ENCODE measurements at regions not wholly inside any gene's neighbourhood (a gene's known extent, or its start where the extent isn't known, plus 50 kb on each side); places are given as distances from the start of the nearest gene placed in this dataset.
"Not testable (repeated sequence)": the region's sequence is repeated elsewhere in the genome, so short reads cannot be mapped to it uniquely, and the experiment has no call there.

- Mint-ChIP-seq H3K36me3 (no peaks in the 10 kb centered on the region), H3K27ac (no peak overlapping the region), H3K4me3 (no peak overlapping the region), H3K4me1 (no peaks in the 10 kb centered on the region), H3K27me3 (no peaks in the 10 kb centered on the region), H3K9me3 (no peaks in the 10 kb centered on the region)
- Histone ChIP-seq H3K4me1 (ENCODE audit: control insufficient read depth in 2 of 2, insufficient read depth in 2 of 2, low read length in 2 of 2) (no peaks in the 10 kb centered on the region), H3K27ac (ENCODE audit: low read depth, low read length) (no peak overlapping the region), H3K36me3 (ENCODE audit: control insufficient read depth in 2 of 3, insufficient read depth in 3 of 3, low read length in 3 of 3) (no peaks in the 10 kb centered on the region), H3K4me3 (ENCODE audit: low read length) (no peak overlapping the region), H3K9me3 (ENCODE audit: control insufficient read depth in 2 of 3, low read length in 3 of 3) (no peaks in the 10 kb centered on the region), H3K27me3 (ENCODE audit: control insufficient read depth in 2 of 2, insufficient read depth in 2 of 2, low read length in 2 of 2) (no peaks in the 10 kb centered on the region)
- ATAC-seq (no peak), DNase-seq (no peak)
- ChIA-PET CTCF (no interaction called here), POLR2A (no interaction called here)
- intact Hi-C loops (cut with micrococcal nuclease): no loop called here
Observed at GRCh38 chrX:44693255-44693654, 150.6 kb upstream of the DUSP21 start.

GRCh38 chrX:44690129-44690528, 147.5 kb upstream of the FUNDC1 start:
- ATAC-seq (no peak), DNase-seq (no peak)
- Histone ChIP-seq H3K4me1 (ENCODE audit: control insufficient read depth in 2 of 2, insufficient read depth in 2 of 2, low read length in 2 of 2) (no peaks in the 10 kb centered on the region), H3K9me3 (ENCODE audit: control insufficient read depth in 2 of 3, low read length in 3 of 3) (no peaks in the 10 kb centered on the region), H3K27ac (ENCODE audit: low read depth, low read length) (no peak overlapping the region), H3K4me3 (ENCODE audit: low read length) (no peak overlapping the region), H3K27me3 (ENCODE audit: control insufficient read depth in 2 of 2, insufficient read depth in 2 of 2, low read length in 2 of 2) (no peaks in the 10 kb centered on the region), H3K36me3 (ENCODE audit: control insufficient read depth in 2 of 3, insufficient read depth in 3 of 3, low read length in 3 of 3) (no peaks in the 10 kb centered on the region)
- intact Hi-C loops (cut with micrococcal nuclease): no loop called here
- Mint-ChIP-seq H3K27ac (no peak overlapping the region), H3K36me3 (no peaks in the 10 kb centered on the region), H3K4me3 (no peak overlapping the region), H3K27me3 (no peaks in the 10 kb centered on the region), H3K4me1 (no peaks in the 10 kb centered on the region), H3K9me3 (no peaks in the 10 kb centered on the region)
- POLR2A ChIA-PET: no interaction called here
- CTCF ChIA-PET: no interaction called here

GRCh38 chrX:44675362-44676024, 132.8 kb upstream of the FUNDC1 start:
- Histone ChIP-seq H3K27ac (ENCODE audit: low read depth, low read length) (no peak overlapping the region), H3K4me3 (ENCODE audit: low read length) (no peak overlapping the region), H3K36me3 (ENCODE audit: control insufficient read depth in 2 of 3, insufficient read depth in 3 of 3, low read length in 3 of 3) (no peaks in the 10 kb centered on the region), H3K9me3 (ENCODE audit: control insufficient read depth in 2 of 3, low read length in 3 of 3) (no peaks in the 10 kb centered on the region), H3K4me1 (ENCODE audit: control insufficient read depth in 2 of 2, insufficient read depth in 2 of 2, low read length in 2 of 2) (no peaks in the 10 kb centered on the region), H3K27me3 (ENCODE audit: control insufficient read depth in 2 of 2, insufficient read depth in 2 of 2, low read length in 2 of 2) (no peaks in the 10 kb centered on the region)
- no peaks in the 10 kb centered on the region for H3K27me3 Mint-ChIP-seq
- ChIA-PET POLR2A (no interaction called here), CTCF (no interaction called here)
- no peak for ATAC-seq
- intact Hi-C loops (cut with micrococcal nuclease): no loop called here
- no peak overlapping the region for H3K4me3 Mint-ChIP-seq
- no peaks in the 10 kb centered on the region for H3K36me3 Mint-ChIP-seq
- H3K9me3 Mint-ChIP-seq: no peaks in the 10 kb centered on the region
- DNase-seq: no peak
- no peak overlapping the region for H3K27ac Mint-ChIP-seq
- no peaks in the 10 kb centered on the region for H3K4me1 Mint-ChIP-seq

GRCh38 chrX:44674906-44675305, 132.2 kb upstream of the FUNDC1 start:
- no peaks in the 10 kb centered on the region for H3K36me3 ChIP-seq (ENCODE audit: control insufficient read depth in 2 of 3, insufficient read depth in 3 of 3, low read length in 3 of 3)
- CTCF ChIA-PET: no interaction called here
- no peak for DNase-seq
- POLR2A ChIA-PET: no interaction called here
- no peaks in the 10 kb centered on the region for H3K9me3 ChIP-seq (ENCODE audit: control insufficient read depth in 2 of 3, low read length in 3 of 3)
- ATAC-seq: no peak
- H3K27ac ChIP-seq (ENCODE audit: low read depth, low read length): no peak overlapping the region
- no peaks in the 10 kb centered on the region for H3K4me1 Mint-ChIP-seq
- H3K27ac Mint-ChIP-seq: no peak overlapping the region
- H3K27me3 Mint-ChIP-seq: no peaks in the 10 kb centered on the region
- intact Hi-C loops (cut with micrococcal nuclease): no loop called here
- no peak overlapping the region for H3K4me3 ChIP-seq (ENCODE audit: low read length)
- no peaks in the 10 kb centered on the region for H3K9me3 Mint-ChIP-seq
- no peaks in the 10 kb centered on the region for H3K27me3 ChIP-seq (ENCODE audit: control insufficient read depth in 2 of 2, insufficient read depth in 2 of 2, low read length in 2 of 2)
- H3K4me1 ChIP-seq (ENCODE audit: control insufficient read depth in 2 of 2, insufficient read depth in 2 of 2, low read length in 2 of 2): no peaks in the 10 kb centered on the region
- H3K36me3 Mint-ChIP-seq: no peaks in the 10 kb centered on the region
- no peak overlapping the region for H3K4me3 Mint-ChIP-seq

GRCh38 chrX:44669626-44670025, 127.0 kb upstream of the FUNDC1 start:
- Mint-ChIP-seq H3K9me3 (peaks cover 0 to 8% (median 0%) of the 10 kb centered on the region in 11 donors), H3K36me3 (no peaks in the 10 kb centered on the region), H3K4me3 (no peak overlapping the region), H3K27me3 (no peaks in the 10 kb centered on the region), H3K27ac (no peak overlapping the region), H3K4me1 (no peaks in the 10 kb centered on the region)
- Histone ChIP-seq H3K9me3 (ENCODE audit: control insufficient read depth in 2 of 3, low read length in 3 of 3) (no peaks in the 10 kb centered on the region), H3K36me3 (ENCODE audit: control insufficient read depth in 2 of 3, insufficient read depth in 3 of 3, low read length in 3 of 3) (no peaks in the 10 kb centered on the region), H3K4me1 (ENCODE audit: control insufficient read depth in 2 of 2, insufficient read depth in 2 of 2, low read length in 2 of 2) (no peaks in the 10 kb centered on the region), H3K27ac (ENCODE audit: low read depth, low read length) (no peak overlapping the region), H3K4me3 (ENCODE audit: low read length) (no peak overlapping the region), H3K27me3 (ENCODE audit: control insufficient read depth in 2 of 2, insufficient read depth in 2 of 2, low read length in 2 of 2) (no peaks in the 10 kb centered on the region)
- ATAC-seq (no peak), DNase-seq (no peak)
- POLR2A ChIA-PET: no interaction called here
- intact Hi-C loops (cut with micrococcal nuclease): no loop called here
- CTCF ChIA-PET: no interaction called here

- intact Hi-C loops (cut with micrococcal nuclease): no loop called here
- no peaks in the 10 kb centered on the region for H3K4me1 ChIP-seq (ENCODE audit: control insufficient read depth in 2 of 2, insufficient read depth in 2 of 2, low read length in 2 of 2)
- H3K4me3 ChIP-seq (ENCODE audit: low read length): no peak overlapping the region
- ChIA-PET CTCF (no interaction called here), POLR2A (no interaction called here)
- DNase-seq (no peak), ATAC-seq (no peak)
- no peaks in the 10 kb centered on the region for H3K9me3 ChIP-seq (ENCODE audit: control insufficient read depth in 2 of 3, low read length in 3 of 3)
- no peaks in the 10 kb centered on the region for H3K27me3 Mint-ChIP-seq
- H3K4me3 Mint-ChIP-seq: no peak overlapping the region
- no peaks in the 10 kb centered on the region for H3K27me3 ChIP-seq (ENCODE audit: control insufficient read depth in 2 of 2, insufficient read depth in 2 of 2, low read length in 2 of 2)
- H3K27ac ChIP-seq (ENCODE audit: low read depth, low read length): no peak overlapping the region
- H3K36me3 Mint-ChIP-seq: peaks cover 0 to 5% (median 0%) of the 10 kb centered on the region in 5 donors
- peaks cover 0 to 15% (median 4%) of the 10 kb centered on the region in 11 donors for H3K9me3 Mint-ChIP-seq
- H3K4me1 Mint-ChIP-seq: no peaks in the 10 kb centered on the region
- no peaks in the 10 kb centered on the region for H3K36me3 ChIP-seq (ENCODE audit: control insufficient read depth in 2 of 3, insufficient read depth in 3 of 3, low read length in 3 of 3)
- no peak overlapping the region for H3K27ac Mint-ChIP-seq
Observed at GRCh38 chrX:44667771-44668170, 125.1 kb upstream of the FUNDC1 start.

- H3K4me3 Mint-ChIP-seq; H3K36me3 ChIP-seq (ENCODE audit: control insufficient read depth in 2 of 3, insufficient read depth in 3 of 3, low read length in 3 of 3); intact Hi-C loops (cut with micrococcal nuclease); H3K27ac Mint-ChIP-seq; H3K27me3 Mint-ChIP-seq; H3K27me3 ChIP-seq (ENCODE audit: control insufficient read depth in 2 of 2, insufficient read depth in 2 of 2, low read length in 2 of 2); H3K4me1 Mint-ChIP-seq; CTCF ChIA-PET; H3K9me3 ChIP-seq (ENCODE audit: control insufficient read depth in 2 of 3, low read length in 3 of 3); POLR2A ChIA-PET; H3K4me3 ChIP-seq (ENCODE audit: low read length); H3K9me3 Mint-ChIP-seq; H3K27ac ChIP-seq (ENCODE audit: low read depth, low read length); H3K36me3 Mint-ChIP-seq; H3K4me1 ChIP-seq (ENCODE audit: control insufficient read depth in 2 of 2, insufficient read depth in 2 of 2, low read length in 2 of 2); ATAC-seq; DNase-seq: not testable (repeated sequence)
Observed at GRCh38 chrX:44657718-44658246, 115.1 kb upstream of the FUNDC1 start.

Measured in naive thymus-derived CD4-positive, alpha-beta T cell (primary cell).